Vagina (tissue), 2 donors: ENCODE measurements at regions not wholly inside any gene's neighbourhood (a gene's known extent, or its start where the extent isn't known, plus 50 kb on each side); places are given as distances from the start of the nearest gene placed in this dataset.

Experiments used
- DNase-seq, 2 donors: peaks; one replicate each; pipeline ENCODE4 v3.0.0-alpha.2; 2017; ENCODE audit errors: extremely low spot score in 2 of 2
- H3K27ac ChIP-seq: fragments of 200-600 bp; sonication (generic); one replicate; pipeline ENCODE4 v1.5.1; 2019
- H3K27me3 ChIP-seq: fragments of 200-600 bp; sonication (generic); one replicate; pipeline ENCODE4 v1.5.1; 2019
- H3K36me3 ChIP-seq, 2 donors: fragments of 200-600 bp; sonication (generic); one replicate each; pipeline ENCODE4 v1.5.1; 2017 to 2019
- H3K4me1 ChIP-seq: fragments of 200-600 bp; sonication (generic); one replicate; pipeline ENCODE4 v1.5.1; 2019
- H3K4me3 ChIP-seq, 2 donors: fragments of 200-600 bp; sonication (generic); 1 replicate in 1 of 2; 2 replicates in 1 of 2; pipeline ENCODE4 v1.5.1; 2016 to 2019
- H3K9me3 ChIP-seq: fragments of 200-600 bp; sonication (generic); one replicate; pipeline ENCODE4 v1.5.1; 2019
- CTCF ChIP-seq, 3 experiments: fragments of 450-650 bp in 2 of 3; fragments of 200-600 bp in 1 of 3; sonication (generic) in 1 of 3; IDR thresholded peaks; one replicate each; pipeline ENCODE4 v1.5.1; 2017 to 2019; ENCODE audit warnings: antibody characterized with exemption in 3 of 3, mild to moderate bottlenecking in 2 of 3, moderate library complexity in 2 of 3
- POLR2A ChIP-seq, 2 donors: fragments of 450-650 bp; IDR thresholded peaks; one replicate each; pipeline ENCODE4 v1.6.1; 2017; ENCODE audit warnings: antibody characterized with exemption in 2 of 2, mild to moderate bottlenecking in 2 of 2, moderate library complexity in 2 of 2
- POLR2AphosphoS5 ChIP-seq, 2 donors: sonication (generic); formaldehyde crosslinking; IDR thresholded peaks; one replicate each; pipeline ENCODE4 v1.9.0; 2017; ENCODE audit warnings: antibody characterized with exemption in 2 of 2, mild to moderate bottlenecking in 2 of 2, low read depth in 1 of 2; ENCODE audit not compliant: insufficient read depth in 1 of 2
- intact Hi-C: fragments of 100-400 bp; cut with DNase I; formaldehyde crosslinking; loops from one replicate; pipeline ENCODE4 v1.15.1; 2023

DNA sequence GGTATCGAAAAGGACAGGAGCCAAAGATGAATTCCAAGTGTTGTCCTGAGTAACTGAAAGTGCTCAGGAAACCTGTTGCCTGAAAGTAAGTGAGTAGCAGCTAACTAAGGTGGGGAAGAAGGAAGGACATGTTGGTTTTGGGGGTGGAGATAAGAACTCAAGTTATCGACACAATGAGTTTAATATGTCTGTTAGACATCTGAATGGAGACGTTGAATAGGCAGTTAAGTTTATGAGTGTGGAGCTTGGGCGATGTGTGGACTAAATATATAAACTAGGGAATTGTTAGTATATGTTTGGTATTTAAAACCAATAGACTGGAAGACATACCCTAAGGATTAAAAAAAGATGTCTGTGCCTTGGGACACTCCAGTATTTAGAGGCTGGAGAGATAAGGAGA is 82.7 kb upstream of the ASIC2 start:
- Histone ChIP-seq H3K9me3 (no peaks in the 10 kb centered on the region), H3K27me3 (no peaks in the 10 kb centered on the region), H3K36me3 (no peaks in the 10 kb centered on the region), H3K4me3 (no peak overlapping the region), H3K27ac (no peak overlapping the region), H3K4me1 (peaks cover 1% of the 10 kb centered on the region)
- intact Hi-C loops: no loop called here
- DNase-seq: no peak
- TF ChIP-seq POLR2A (IDR thresholded peaks at IDR 0.05) (no peak), POLR2AphosphoS5 (IDR thresholded peaks at IDR 0.05; ENCODE audit: insufficient read depth in 1 of 2, low read depth in 1 of 2) (no peak), CTCF (IDR thresholded peaks at IDR 0.05) (no peak)

DNA sequence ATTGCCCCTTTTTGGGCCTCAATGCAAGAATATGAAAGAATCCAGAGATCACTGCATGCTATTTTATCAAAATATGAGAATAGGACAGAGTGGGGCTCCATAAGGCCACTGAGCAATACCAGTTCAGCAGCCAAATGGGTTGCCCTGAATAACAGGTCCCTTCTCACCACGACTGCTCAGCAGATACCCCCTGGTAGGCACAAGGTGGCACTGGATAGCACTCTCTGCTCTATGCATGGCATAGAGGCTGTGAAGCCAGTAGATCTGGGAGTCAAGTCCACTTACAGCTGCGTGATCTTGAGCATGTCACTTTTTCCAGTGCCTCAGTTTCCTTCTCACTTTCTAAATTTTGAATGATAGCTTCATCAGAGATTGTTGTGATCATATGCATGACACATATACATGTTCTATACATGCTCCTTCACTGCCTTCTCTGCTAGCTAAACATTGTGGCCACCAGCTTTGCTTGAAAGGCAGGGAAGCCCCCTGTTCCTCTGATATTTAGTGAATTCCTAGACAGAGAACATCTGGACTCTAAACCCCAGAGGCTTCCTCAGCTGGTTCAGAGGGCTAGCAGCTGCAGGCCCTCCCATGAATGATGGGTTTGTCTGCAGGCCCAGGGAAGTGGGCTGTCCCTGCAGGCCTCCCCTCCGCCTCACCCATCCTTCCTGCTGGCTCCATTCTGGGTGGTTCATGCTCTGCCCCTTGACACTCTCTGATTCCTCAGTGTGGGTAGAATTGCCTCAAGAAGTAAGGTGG is 84.9 kb upstream of the ASIC2 start:
- Histone ChIP-seq H3K4me1 (peaks cover 4% of the 10 kb centered on the region), H3K4me3 (no peak overlapping the region), H3K36me3 (no peaks in the 10 kb centered on the region), H3K27ac (no peak overlapping the region), H3K9me3 (no peaks in the 10 kb centered on the region), H3K27me3 (no peaks in the 10 kb centered on the region)
- DNase-seq: no peak
- intact Hi-C loops: no loop called here
- TF ChIP-seq POLR2A (IDR thresholded peaks at IDR 0.05) (no peak), CTCF (IDR thresholded peaks at IDR 0.05) (no peak), POLR2AphosphoS5 (IDR thresholded peaks at IDR 0.05; ENCODE audit: insufficient read depth in 1 of 2, low read depth in 1 of 2) (no peak)

GRCh38 chr17:33381201-33381600 is 88.1 kb upstream of the ASIC2 start:
- H3K27me3 ChIP-seq: no peaks in the 10 kb centered on the region
- intact Hi-C loops: no loop called here
- no peak overlapping the region for H3K4me3 ChIP-seq
- no peak for DNase-seq
- peaks cover 4% of the 10 kb centered on the region for H3K4me1 ChIP-seq
- H3K36me3 ChIP-seq: no peaks in the 10 kb centered on the region
- H3K9me3 ChIP-seq: no peaks in the 10 kb centered on the region
- TF ChIP-seq POLR2AphosphoS5 (IDR thresholded peaks at IDR 0.05; ENCODE audit: insufficient read depth in 1 of 2, low read depth in 1 of 2) (no peak), POLR2A (IDR thresholded peaks at IDR 0.05) (no peak), CTCF (IDR thresholded peaks at IDR 0.05) (no peak)
- no peak overlapping the region for H3K27ac ChIP-seq

- TF ChIP-seq POLR2A (IDR thresholded peaks at IDR 0.05) (no peak), CTCF (IDR thresholded peaks at IDR 0.05) (no peak), POLR2AphosphoS5 (IDR thresholded peaks at IDR 0.05; ENCODE audit: insufficient read depth in 1 of 2, low read depth in 1 of 2) (no peak)
- no peak for DNase-seq
- H3K9me3 ChIP-seq: no peaks in the 10 kb centered on the region
- H3K27ac ChIP-seq: no peak overlapping the region
- H3K4me3 ChIP-seq: no peak overlapping the region
- H3K4me1 ChIP-seq: peaks cover 4% of the 10 kb centered on the region
- intact Hi-C loops: no loop called here
- no peaks in the 10 kb centered on the region for H3K36me3 ChIP-seq
- no peaks in the 10 kb centered on the region for H3K27me3 ChIP-seq
Measured at GRCh38 chr17:33383488-33384023, 90.5 kb upstream of the ASIC2 start.

DNA sequence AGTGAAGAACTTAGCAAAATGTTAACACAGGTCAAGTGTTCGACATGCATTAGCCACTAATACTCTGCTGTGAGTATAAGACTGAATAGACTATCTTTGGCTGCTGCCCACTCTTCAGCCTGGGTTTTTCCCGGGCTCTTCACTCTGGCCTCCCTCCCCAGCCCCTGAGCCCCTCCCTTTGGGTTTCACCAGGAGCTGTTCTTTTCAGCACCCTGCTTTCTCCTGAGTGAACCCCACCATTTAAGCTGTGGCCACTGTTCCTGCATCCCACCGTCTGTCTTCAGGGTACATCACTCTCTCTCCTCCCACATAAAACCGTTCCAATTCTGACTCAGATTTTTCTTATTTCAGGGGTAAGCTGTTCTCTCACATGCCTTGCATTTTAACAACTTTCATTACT is 92.0 kb upstream of the ASIC2 start:
- intact Hi-C loops: no loop called here
- no peak overlapping the region for H3K27ac ChIP-seq
- H3K9me3 ChIP-seq: no peaks in the 10 kb centered on the region
- H3K4me3 ChIP-seq: no peak overlapping the region
- H3K36me3 ChIP-seq: no peaks in the 10 kb centered on the region
- H3K27me3 ChIP-seq: no peaks in the 10 kb centered on the region
- peaks cover 4% of the 10 kb centered on the region for H3K4me1 ChIP-seq
- no peak for DNase-seq
- TF ChIP-seq POLR2A (IDR thresholded peaks at IDR 0.05) (no peak), POLR2AphosphoS5 (IDR thresholded peaks at IDR 0.05; ENCODE audit: insufficient read depth in 1 of 2, low read depth in 1 of 2) (no peak), CTCF (IDR thresholded peaks at IDR 0.05) (no peak)
